ENCODE measurements at regions not wholly inside any gene's neighbourhood (a gene's known extent, or its start where the extent isn't known, plus 50 kb on each side); places are given as distances from the start of the nearest gene placed in this dataset.
"Not testable (repeated sequence)": the region's sequence is repeated elsewhere in the genome, so short reads cannot be mapped to it uniquely, and the experiment has no call there.

DNA sequence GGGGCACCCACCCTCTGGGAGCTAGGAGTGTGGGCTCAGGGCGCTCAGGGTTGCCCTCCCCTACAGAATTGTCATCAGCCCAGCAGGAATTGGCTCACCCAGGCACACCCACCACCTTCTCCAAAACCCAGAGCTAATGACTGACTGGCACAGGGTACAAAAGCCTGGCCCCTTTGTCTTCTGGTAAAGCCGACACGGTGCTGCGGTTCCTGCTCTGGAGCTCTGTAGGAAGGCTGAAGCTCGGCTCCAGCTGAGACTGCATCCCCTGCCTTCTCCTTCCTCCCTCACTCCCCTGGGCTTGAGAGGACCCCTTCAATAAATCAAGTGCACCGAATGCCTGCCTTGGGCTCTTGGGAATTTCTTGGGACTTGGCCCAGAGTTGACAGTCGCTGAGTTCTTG is 117.9 kb upstream of the EEPD1 start:
- DNase-seq (ENCODE audit: low spot score) (no peak), FAIRE-seq (no peak)

GRCh38 chr7:36036590-36036989 is 116.5 kb upstream of the EEPD1 start:
- peak; percentile 20 for FAIRE-seq
- no peak for DNase-seq (ENCODE audit: low spot score)

DNA sequence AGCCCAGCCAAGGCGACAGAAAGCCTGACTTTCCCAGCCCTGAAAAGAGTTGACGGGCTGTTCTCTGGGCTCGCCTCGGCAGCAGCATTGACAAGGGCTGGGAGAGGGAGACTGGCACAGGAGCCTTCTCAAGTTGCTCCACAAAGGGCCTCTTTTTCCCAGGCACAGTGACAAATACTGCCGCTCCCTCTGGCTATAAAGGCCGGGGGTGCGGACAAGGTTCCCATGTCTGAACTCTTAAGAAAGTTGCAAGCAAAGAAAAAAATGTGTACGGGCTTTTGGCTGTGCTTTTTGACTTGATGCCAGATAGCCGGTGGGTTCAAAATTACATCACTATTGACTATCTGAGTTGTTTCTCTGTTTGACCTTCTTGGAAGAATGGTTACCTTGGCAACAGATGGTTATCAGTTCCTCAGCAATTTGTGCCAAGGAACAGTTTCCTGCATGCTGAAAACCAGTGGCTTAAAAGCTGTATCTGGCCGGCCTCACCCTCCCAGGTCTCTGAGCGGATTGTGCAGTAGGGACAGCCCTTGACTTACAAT is 115.9 kb upstream of the EEPD1 start:
- peak; percentile 73 for DNase-seq (ENCODE audit: low spot score)
- no peak for FAIRE-seq

GRCh38 chr7:36038063-36038721 is 114.9 kb upstream of the EEPD1 start:
- DNase-seq (ENCODE audit: low spot score) (no peak), FAIRE-seq (peak; percentile 27)

- FAIRE-seq (no peak), DNase-seq (ENCODE audit: low spot score) (no peak)
Observed at GRCh38 chr7:36039243-36039642, 113.8 kb upstream of the EEPD1 start.

GRCh38 chr7:36039671-36040070 is 113.4 kb upstream of the EEPD1 start:
- DNase-seq (ENCODE audit: low spot score) = no peak
- FAIRE-seq = no peak

GRCh38 chr7:36040679-36041078 is 112.4 kb upstream of the EEPD1 start:
- DNase-seq (ENCODE audit: low spot score) (no peak), FAIRE-seq (peak; percentile 17)

GRCh38 chr7:36044101-36044892 is 108.8 kb upstream of the EEPD1 start:
- no peak for DNase-seq (ENCODE audit: low spot score)
- no peak for FAIRE-seq

GRCh38 chr7:36045326-36045725 is 107.7 kb upstream of the EEPD1 start:
- FAIRE-seq = no peak
- DNase-seq (ENCODE audit: low spot score) = no peak

GRCh38 chr7:36045830-36046341 is 107.2 kb upstream of the EEPD1 start:
- FAIRE-seq (no peak), DNase-seq (ENCODE audit: low spot score) (no peak)

GRCh38 chr7:36047091-36047658 is 105.9 kb upstream of the EEPD1 start:
- DNase-seq (ENCODE audit: low spot score) (no peak), FAIRE-seq (no peak)

GRCh38 chr7:36048141-36048901 is 104.7 kb upstream of the EEPD1 start:
- FAIRE-seq = no peak
- DNase-seq (ENCODE audit: low spot score) = no peak

DNA sequence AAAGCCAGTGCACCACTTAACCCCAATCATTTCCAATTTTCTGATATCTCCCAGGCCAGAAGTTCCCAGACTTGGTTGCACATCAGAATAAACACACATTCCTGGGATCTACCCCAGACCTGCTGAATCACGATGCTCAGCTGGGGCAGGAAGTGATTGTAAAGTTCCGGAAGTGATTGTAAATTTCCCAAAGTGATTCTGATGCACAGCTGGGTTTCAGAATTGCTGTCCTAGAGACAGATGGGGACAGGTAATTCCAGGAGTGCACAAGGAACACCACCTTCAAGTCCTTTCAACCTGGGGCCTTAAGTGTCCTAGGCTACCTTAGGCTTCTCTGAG is 104.2 kb upstream of the EEPD1 start:
- DNase-seq (ENCODE audit: low spot score) = no peak
- FAIRE-seq = no peak

DNA sequence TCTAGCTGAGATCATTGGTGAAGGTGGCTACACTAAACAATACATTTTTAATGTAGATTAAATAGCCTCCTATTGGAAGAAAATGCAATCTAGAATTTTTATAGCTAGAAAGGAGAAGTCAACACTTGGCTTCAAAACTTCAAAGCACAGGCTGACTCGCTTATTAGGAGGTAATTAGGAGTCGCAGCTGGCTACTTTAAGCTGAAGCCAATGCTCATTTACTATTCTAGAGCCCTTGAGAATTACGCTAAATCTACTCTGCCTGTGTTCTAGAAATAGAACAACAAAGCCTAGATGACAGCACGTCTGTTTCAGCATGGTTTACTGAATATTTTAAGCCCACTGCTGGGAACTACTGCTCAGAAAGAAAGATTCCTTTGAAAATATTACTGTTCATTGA is 101.6 kb upstream of the EEPD1 start:
- no peak for FAIRE-seq
- DNase-seq (ENCODE audit: low spot score) = no peak

- no peak for FAIRE-seq
Observed at GRCh38 chr7:36053589-36053988, 99.5 kb upstream of the EEPD1 start.

GRCh38 chr7:36054637-36055036 is 98.4 kb upstream of the EEPD1 start:
- DNase-seq (ENCODE audit: low spot score) = no peak
- FAIRE-seq = no peak

More at GRCh38 chr7:36053589-36053988, 99.5 kb upstream of the EEPD1 start:
- DNase-seq (ENCODE audit: low spot score) = no peak

DNA sequence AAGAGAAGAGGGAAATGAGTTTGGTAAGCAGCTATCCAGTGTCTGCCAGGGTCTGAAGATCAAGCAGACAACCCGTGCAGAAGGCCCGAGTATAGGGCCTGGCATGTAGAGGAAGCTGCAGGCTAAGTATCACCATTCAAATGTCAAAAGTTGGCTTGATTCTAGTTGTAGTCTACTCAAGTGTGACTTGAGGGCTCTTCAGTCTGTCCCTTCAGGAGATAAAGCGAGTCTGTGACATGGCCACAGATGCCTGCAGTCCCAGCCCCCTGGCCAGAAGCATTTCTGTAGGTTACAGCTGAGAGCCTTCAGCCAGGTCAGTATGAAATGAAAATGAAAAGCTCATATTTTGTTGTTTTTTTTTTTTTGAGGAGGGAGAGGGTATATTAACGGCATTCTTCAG is 97.8 kb upstream of the EEPD1 start:
- FAIRE-seq (no peak), DNase-seq (ENCODE audit: low spot score) (no peak)

- no peak for FAIRE-seq
- no peak for DNase-seq (ENCODE audit: low spot score)
Observed at GRCh38 chr7:36057323-36057722, 95.7 kb upstream of the EEPD1 start.

DNA sequence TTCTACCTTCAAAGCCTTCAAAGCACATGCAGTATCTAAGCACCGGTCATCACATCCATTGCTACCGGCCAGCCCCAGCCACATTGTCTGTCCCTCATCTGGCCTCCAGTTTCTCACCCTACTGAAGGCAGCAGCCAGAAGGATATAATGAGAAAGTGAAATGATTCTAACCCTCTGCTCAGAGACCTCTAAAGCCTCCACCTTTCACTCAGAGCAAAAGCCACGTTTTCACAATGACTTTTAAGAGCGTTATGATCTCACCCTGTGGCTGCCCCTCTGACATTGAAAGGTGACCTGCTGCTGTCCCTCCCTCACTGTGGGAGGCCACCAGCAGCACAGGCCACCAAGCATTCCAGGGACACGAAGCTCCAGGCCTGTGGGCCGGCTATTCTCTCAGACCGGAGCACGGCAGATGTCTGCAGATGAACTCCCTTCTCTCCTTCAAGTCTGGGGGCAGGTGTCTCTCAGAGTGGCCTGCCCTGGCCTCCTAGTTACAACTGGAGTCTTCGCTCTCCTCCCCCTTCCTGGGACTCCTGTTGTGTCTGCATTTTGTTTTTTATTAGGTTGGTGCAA is 94.9 kb upstream of the EEPD1 start:
- FAIRE-seq (no peak), DNase-seq (ENCODE audit: low spot score) (no peak)

GRCh38 chr7:36060388-36060787 is 92.7 kb upstream of the EEPD1 start:
- not testable (repeated sequence) for FAIRE-seq; DNase-seq (ENCODE audit: low spot score)

DNA sequence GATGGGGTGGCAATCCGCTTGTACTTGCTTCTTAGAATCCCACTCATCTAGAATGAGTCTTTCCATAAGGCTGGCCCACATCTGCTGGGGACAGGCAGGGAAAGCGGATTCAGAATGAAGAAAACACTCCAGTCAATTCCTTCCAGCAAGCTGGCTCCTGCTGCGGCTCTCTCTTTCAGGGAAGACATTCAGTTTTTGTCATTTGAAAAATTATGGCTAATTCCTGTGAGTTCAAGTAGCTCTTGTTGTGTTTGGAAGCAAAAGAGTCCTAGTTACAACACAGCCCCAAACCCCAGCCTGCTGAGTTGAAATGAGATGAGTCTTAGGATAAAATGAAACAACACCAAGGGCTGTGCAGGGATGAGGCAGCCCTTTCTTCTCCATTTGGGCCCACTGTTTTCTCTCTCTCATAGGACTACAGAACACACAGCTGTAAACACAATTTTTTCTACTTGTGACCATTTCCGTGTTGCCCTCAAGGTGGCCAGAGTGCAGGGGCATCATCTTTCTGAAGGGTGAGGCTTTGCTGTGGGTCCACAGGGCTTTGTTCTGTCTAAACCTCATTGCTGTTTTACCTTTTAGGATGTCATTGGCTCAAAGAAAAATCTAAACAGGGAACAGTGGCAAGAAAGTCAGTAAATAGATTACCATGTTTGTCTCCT is 90.8 kb upstream of the EEPD1 start:
- FAIRE-seq (no peak), DNase-seq (ENCODE audit: low spot score) (no peak)
